Hepatocyte (in vitro differentiated cells): ENCODE measurements at regions not wholly inside any gene's neighbourhood (a gene's known extent, or its start where the extent isn't known, plus 50 kb on each side); places are given as distances from the start of the nearest gene placed in this dataset.

Experiments used
- CTCF ChIP-seq: fragments of 200-600 bp; sonication (generic); IDR thresholded peaks from 2 replicates; pipeline ENCODE4 v1.5.1; 2016; ENCODE audit warnings: antibody characterized with exemption, mild to moderate bottlenecking; ENCODE audit not compliant: poor library complexity
- EZH2 ChIP-seq: fragments of 200-600 bp; sonication (generic); IDR thresholded peaks from 2 replicates; pipeline ENCODE4 v1.6.1; 2016; ENCODE audit warnings: antibody characterized with exemption, mild to moderate bottlenecking, borderline replicate concordance
- EZH2phosphoT487 ChIP-seq: fragments of 200-600 bp; sonication (generic); IDR thresholded peaks from one replicate; pipeline ENCODE4 v1.6.1; 2018; ENCODE audit warnings: antibody characterized with exemption, mild to moderate bottlenecking, low read depth, moderate library complexity; ENCODE audit not compliant: unreplicated experiment, severe bottlenecking

GRCh38 chr1:218965821-218966220 lies 207.9 kb upstream of the LYPLAL1 start:
- TF ChIP-seq CTCF: no peak
- TF ChIP-seq EZH2phosphoT487: no peak
- no peak for TF ChIP-seq EZH2
